ENCODE measurements at regions not wholly inside any gene's neighbourhood (a gene's known extent, or its start where the extent isn't known, plus 50 kb on each side); places are given as distances from the start of the nearest gene placed in this dataset.

GRCh38 chr6:164075981-164076615 is 661.6 kb downstream of the QKI start:
- TF ChIP-seq POLR2A (IDR thresholded peaks at IDR 0.05) (no peak), CTCF (IDR thresholded peaks at IDR 0.05) (no peak), POLR2AphosphoS5 (IDR thresholded peaks at IDR 0.05) (no peak)
